ENCODE measurements at regions not wholly inside any gene's neighbourhood (a gene's known extent, or its start where the extent isn't known, plus 50 kb on each side); places are given as distances from the start of the nearest gene placed in this dataset.

GRCh38 chr3:44104668-44105321 is 136.9 kb upstream of the TOPAZ1 start:
- TF ChIP-seq YY1 (IDR thresholded peaks at IDR 0.05; ENCODE audit: low read depth) (no peak), CTCF (IDR thresholded peaks at IDR 0.05) (no peak), RFX5 (IDR thresholded peaks at IDR 0.05; ENCODE audit: low read length) (no peak), POLR2AphosphoS5 (IDR thresholded peaks at IDR 0.05; ENCODE audit: low read depth, low read length) (no peak), MXI1 (IDR thresholded peaks at IDR 0.05; ENCODE audit: low read depth, low read length) (no peak), REST (IDR thresholded peaks at IDR 0.05; ENCODE audit: low read depth, low read length) (no peak), USF1 (IDR thresholded peaks at IDR 0.05; ENCODE audit: borderline replicate concordance, low read depth) (no peak), SIN3A (IDR thresholded peaks at IDR 0.05; ENCODE audit: borderline replicate concordance, low read depth, low read length) (no peak), TAF1 (IDR thresholded peaks at IDR 0.05; ENCODE audit: borderline replicate concordance, low read depth, low read length) (no peak), MAX (IDR thresholded peaks at IDR 0.05; ENCODE audit: low read depth) (no peak), GATA2 (CRISPR knock-in tag; IDR thresholded peaks at IDR 0.05) (no peak), FOSL2 (IDR thresholded peaks at IDR 0.05; ENCODE audit: borderline replicate concordance, low read depth) (peak; percentile 88)
